Testis (tissue), 2 donors: ENCODE measurements at regions not wholly inside any gene's neighbourhood (a gene's known extent, or its start where the extent isn't known, plus 50 kb on each side); places are given as distances from the start of the nearest gene placed in this dataset.

ENCODE experiments used
- POLR2A ChIP-seq: fragments of 450-650 bp; IDR thresholded peaks from one replicate; pipeline ENCODE4 v1.6.1; 2017; ENCODE audit warnings: antibody characterized with exemption, mild to moderate bottlenecking, moderate library complexity
- TF ChIP-seq, protein P1 (sequence below), 3 experiments: fragments of 450-650 bp in 2 of 3; fragments of 200-600 bp in 1 of 3; sonication (generic) in 1 of 3; IDR thresholded peaks; one replicate each; pipeline ENCODE4 v1.5.1; 2016 to 2019; ENCODE audit warnings: antibody characterized with exemption in 3 of 3, mild to moderate bottlenecking in 2 of 3, moderate library complexity in 1 of 3

DNA sequence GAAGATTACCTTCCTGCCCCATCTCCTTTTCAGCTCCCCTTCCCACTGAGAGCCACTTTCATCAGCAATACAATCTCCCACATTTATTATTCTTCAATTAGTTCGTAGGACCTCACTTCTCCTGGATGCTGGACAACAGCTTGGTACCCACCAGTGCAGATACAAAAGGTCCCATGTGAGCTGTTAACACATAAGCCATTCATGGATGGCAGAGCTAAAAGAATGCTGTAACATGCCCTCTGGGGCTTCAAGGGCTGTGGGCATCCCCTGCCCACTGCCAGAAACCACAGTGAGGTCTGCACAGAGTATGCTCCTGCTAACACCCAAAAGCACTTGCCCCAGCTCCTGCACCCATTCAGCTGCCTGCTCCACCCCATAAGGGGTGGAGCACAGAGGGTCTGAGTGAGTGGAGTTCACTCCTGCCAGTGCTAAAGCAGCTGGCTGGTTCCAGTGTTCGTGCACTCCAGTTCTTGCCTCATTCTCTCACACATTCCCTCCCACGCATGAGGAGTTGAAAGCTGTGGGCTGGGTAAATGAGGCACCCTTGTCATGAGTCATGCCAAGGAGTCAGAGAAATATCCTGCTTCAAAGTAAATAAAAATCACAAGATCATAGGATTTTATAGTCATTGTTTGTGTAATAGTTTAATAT, 305.9 kb upstream of the TMEFF2 start:
- TF ChIP-seq, protein P1, sequence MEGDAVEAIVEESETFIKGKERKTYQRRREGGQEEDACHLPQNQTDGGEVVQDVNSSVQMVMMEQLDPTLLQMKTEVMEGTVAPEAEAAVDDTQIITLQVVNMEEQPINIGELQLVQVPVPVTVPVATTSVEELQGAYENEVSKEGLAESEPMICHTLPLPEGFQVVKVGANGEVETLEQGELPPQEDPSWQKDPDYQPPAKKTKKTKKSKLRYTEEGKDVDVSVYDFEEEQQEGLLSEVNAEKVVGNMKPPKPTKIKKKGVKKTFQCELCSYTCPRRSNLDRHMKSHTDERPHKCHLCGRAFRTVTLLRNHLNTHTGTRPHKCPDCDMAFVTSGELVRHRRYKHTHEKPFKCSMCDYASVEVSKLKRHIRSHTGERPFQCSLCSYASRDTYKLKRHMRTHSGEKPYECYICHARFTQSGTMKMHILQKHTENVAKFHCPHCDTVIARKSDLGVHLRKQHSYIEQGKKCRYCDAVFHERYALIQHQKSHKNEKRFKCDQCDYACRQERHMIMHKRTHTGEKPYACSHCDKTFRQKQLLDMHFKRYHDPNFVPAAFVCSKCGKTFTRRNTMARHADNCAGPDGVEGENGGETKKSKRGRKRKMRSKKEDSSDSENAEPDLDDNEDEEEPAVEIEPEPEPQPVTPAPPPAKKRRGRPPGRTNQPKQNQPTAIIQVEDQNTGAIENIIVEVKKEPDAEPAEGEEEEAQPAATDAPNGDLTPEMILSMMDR (IDR thresholded peaks at IDR 0.05): no peak
- TF ChIP-seq POLR2A: no peak
